ENCODE measurements at regions not wholly inside any gene's neighbourhood (a gene's known extent, or its start where the extent isn't known, plus 50 kb on each side); places are given as distances from the start of the nearest gene placed in this dataset.

DNA sequence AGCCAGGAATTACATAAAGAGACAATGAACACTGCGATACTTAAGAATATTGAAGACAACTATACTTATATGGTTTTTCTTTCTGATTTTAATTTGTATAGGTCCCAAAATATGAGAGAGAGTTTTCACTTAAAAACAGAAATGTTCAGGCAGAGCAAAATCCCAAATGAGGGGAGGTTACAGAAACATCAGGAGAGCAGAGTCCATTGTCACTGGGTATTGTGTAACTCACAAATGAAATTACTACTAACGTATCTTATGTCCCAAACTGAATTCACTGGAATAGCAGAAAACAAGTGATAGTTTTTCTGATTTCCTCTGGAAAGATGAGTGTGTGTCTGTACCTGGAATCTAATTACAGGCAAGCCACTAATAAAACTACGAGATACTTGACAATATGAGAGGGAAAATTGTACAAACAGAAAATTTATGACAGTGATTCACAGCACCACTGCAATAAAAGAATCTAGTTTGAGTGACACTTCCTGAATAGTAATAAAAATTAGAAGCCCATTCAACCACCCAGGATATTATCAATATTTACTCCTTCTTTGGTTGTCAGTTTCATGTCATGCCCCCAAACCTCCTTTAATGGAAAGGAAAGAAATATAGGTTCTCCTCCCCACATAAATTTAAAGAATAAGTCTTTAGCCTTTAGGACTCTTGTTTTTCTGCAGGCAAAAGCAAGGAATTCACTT lies 522.6 kb downstream of the ADGRL2 start:
- DNase-seq (no peak), ATAC-seq (no peak)
- intact Hi-C loops (cut with micrococcal nuclease): no loop called here

DNA sequence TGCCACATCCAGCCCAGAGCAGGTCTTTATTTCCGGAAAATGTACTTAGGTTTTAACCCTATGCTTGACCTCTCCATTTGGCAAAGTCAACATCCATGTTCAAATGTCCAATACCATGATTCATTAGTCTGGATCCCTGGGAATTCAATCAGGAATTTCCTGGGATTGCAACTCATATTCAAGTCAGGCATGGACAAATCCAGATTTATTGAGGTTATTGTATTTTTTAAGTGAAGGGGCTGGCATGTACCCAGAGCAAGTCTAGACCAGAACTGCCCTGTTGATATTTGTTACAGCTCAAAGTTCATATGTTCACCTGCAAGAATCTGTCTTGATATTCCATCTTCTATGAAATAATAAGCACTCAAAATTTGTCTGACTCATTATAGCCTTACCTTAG lies 521.1 kb downstream of the ADGRL2 start:
- DNase-seq (no peak), ATAC-seq (no peak)
- intact Hi-C loops (cut with micrococcal nuclease): no loop called here

DNA sequence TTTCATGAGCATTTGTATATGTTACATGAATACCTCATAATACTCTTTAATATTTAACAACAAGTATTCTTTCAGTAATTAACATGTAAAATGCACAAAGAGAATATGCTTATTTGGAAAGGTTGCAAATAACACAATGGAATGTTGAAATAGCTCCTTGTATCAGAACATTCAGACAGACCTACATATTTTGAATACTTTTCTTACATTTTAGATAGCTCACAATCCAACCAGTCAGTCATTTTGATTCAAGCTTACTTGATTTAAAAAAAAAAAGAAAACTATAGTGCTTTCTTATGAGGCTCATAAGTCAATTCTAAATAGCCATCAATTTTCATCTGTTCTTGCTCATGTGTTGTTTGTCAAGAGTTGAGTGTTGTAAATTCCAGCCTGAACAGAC lies 518.8 kb downstream of the ADGRL2 start:
- no peak for DNase-seq
- intact Hi-C loops (cut with micrococcal nuclease): no loop called here
- no peak for ATAC-seq

DNA sequence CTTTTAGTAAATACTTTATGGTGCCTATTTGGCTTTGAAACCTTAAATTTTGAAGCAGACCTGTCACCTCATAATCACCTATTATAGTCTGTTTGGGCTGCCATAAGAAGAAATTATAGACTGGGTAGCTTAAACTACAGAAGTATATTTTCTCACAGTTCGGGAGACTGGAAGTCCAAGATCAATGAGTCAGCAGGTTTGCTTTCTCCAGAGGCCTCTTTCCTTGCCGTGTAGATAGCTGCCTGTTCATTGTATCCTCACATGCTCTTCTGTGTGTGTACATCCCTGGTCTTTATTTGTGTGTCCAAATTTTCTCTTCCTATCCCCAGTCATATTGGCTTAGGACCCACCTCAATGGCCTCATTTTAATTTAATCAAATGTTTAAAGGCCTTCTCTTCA lies 518.2 kb downstream of the ADGRL2 start:
- intact Hi-C loops (cut with micrococcal nuclease): no loop called here
- ATAC-seq (no peak), DNase-seq (no peak)

DNA sequence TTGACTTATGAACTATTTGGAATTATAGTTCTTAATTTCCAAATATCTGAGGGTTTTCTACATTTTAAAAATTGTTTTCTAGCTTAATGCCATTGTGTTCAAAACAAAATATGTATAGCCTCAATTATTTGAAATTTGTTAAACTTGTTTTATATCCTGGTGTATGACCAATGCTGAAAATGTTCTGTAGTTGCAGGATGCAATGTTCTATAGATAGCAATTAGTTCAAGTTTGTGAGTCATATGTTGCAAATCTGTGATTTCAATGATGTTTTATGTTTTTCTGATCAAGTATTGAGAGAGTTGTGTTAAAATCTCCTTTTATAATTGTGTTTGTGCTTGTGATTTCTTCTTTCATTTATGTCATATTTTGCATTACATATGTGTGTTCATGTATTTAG lies 517.5 kb downstream of the ADGRL2 start:
- no peak for ATAC-seq
- intact Hi-C loops (cut with micrococcal nuclease): no loop called here
- no peak for DNase-seq

DNA sequence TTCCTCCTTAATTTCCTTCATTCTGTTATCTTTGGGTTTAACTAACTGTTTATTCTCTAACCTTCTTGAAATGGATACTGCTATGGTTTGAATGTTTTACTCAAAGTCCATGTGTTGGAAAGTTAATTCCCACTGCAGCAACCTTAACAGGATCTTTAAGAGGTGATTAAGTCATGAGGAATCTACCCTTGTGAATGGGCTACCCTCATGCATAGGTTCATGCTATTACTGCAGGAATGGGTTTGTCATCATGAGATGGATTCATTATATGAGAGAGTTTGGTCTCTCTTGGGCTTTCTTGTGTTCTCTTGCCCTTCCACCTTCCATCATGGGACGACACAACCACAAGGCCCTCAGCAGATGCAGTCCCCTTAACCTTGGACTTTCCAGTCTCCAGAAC lies 516.9 kb downstream of the ADGRL2 start:
- intact Hi-C loops (cut with micrococcal nuclease): no loop called here
- ATAC-seq: no peak
- DNase-seq: no peak

DNA sequence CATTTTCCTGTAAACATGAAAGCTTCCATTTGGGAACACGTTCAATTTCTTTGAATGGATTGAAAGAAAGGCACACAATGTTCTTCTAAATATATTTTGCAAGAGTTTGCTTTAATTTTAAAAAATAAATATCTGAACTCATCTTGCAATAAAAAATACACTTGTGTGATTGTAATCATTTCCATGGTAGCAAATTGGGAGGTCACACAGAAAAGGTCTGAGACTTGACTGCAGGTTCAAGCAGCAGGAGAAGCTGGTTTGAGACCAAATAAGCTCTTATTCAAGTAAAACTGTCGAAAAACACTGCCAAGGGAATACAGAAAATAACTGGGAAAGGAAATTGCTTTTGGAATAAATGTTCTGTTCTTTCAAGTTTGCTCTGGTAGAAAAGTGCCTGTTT lies 498.9 kb downstream of the ADGRL2 start:
- intact Hi-C loops (cut with micrococcal nuclease): no loop called here
- no peak for DNase-seq
- ATAC-seq: peak; percentile 30

DNA sequence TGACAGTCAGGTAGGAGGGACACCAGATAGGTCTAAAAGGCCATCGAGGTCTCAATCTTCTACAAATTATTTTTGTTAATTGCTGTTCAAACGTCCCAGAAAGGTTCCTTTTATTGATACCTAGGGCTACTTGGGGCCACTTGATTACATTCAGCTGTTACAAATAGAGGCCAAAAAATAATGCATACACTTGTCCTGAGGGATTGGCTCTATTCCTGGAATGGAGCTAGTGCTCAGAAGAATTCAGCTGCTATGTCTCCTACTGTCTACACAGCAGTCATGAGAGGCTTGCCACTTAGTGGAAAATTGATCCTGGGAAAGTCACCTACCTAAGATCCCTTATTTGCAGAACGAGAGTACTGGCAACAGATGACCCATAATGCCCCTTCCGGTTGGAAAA lies 498.3 kb downstream of the ADGRL2 start:
- ATAC-seq (no peak), DNase-seq (no peak)
- intact Hi-C loops (cut with micrococcal nuclease): no loop called here

DNA sequence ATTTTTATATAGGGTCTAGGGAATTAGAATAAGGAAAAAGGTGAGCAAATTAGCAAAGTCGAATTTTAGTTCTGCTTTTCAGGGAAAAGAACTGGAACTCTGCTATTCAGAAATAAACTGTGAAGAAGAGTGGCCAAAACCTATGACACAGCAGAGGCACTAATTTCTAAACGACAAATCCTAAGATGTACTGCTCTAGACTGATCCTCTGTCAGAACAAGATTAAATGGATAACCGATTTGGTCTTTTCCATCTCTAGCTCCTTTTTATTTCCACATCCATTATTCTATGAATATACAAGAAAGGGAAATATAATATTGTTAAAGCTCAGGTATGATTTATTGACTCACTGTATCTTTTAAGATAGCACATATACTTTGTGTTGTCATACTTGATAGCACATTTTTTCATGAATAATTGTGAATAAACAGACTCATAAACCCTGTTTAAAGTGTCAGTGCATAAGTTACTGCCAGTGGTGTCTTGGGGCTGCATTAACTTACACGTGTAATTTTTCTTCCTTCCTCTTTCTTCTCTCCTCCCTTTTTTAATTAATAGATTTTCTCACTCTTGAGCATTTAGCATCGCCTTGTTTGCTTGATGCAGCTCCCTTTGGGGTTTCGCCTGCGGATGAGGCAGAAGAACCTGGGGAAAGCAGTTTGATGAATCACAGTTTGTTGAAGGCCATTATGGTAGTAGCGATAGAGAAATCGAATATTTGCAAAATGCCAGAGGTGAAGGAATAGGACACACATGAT lies 496.6 kb downstream of the ADGRL2 start:
- DNase-seq (no peak), ATAC-seq (no peak)
- intact Hi-C loops (cut with micrococcal nuclease): no loop called here

DNA sequence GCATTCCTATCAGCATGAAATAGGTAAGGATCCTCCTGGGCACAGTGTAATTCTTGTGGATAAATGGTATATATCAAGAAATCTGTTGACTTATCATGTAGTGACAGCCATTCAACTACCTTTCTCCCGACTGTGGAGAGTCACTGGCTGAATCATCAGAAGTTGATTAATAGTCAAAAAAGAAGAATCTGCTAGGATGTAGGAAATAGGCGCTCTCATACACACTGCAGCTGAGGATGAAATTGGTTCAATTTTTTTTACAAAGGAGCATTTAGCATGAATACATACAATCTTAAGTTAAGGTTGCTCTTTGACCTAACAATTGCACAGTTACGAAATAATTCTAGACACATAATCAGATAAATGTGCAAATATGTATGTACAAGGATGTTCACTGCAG lies 486.8 kb downstream of the ADGRL2 start:
- intact Hi-C loops (cut with micrococcal nuclease): no loop called here
- DNase-seq: no peak
- no peak for ATAC-seq

DNA sequence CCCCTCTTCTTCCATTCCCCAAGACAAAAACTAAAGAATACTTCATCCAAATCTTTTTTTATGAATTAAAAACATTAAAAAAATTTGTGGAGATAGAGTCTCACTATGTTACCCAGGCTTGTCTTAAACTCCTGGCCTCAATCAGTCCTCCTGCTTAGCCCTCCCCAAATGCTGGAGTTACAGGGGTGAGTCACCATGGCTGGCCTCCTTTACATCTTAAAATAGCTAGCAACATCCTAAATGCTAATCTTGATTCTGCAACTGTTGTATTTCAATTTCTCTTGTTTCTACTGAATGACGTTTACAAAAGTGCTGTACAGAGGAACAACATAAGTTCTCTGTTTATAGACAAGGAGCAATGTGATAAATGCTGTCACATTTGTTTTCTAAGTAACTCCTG lies 483.5 kb downstream of the ADGRL2 start:
- ATAC-seq: no peak
- DNase-seq: no peak
- intact Hi-C loops (cut with micrococcal nuclease): no loop called here

DNA sequence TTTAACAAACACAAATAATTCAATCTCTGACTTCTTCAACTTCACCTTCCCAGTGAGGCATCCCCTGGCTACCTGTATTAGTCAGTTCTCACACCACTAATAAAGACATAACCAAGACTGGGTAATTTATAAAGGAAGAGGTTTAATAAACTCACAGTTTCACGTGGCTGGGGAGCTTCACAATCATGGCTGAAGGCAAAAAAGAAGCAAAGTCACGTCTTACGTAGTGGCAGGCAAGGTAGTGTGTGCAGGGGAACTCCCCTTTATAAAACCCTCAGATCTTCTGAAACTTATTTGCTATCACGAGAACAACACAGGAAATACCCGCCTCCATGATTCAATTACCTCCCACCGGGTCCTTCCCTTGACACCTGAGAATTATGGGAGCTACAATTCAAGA lies 478.5 kb downstream of the ADGRL2 start:
- DNase-seq (no peak), ATAC-seq (no peak)
- intact Hi-C loops (cut with micrococcal nuclease): no loop called here

DNA sequence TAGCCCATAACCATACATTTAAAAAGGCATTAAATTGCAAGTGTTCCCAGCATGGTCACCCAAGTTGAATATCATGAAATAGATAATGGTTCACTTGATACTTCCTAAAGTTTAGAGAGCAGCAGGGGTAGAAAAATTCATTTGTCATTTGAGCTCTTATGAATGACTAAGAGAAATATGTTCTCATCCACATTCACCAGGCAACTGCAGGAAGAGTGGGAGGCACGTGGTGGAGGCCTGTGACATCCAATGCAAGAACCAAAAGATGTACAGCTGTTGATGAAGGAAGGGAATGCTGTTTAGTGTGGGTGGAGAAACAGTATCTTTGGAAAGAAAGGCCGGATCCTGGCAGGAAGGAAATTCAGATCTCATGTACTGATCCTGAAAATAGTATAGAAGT lies 473.1 kb downstream of the ADGRL2 start:
- intact Hi-C loops (cut with micrococcal nuclease): no loop called here
- no peak for DNase-seq
- ATAC-seq: no peak

DNA sequence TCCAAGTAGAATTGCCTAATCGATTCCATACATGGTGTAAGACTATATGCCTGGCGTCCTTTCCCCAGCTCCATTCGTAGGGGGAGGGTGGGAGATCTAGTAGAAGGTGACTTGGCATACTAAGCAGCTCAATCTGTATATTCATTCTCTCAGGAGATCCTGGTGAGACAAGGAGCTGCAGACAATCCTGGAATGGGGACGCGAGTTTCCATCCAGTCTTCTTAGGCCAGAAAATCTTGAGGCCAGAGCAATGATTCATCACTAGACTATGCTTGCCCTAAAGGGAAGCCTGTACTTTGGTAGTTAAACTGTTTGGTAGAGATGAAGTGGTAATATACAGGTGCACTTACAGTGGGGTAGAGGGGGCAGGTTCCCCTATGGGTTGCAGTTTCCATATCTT lies 468.7 kb downstream of the ADGRL2 start:
- ATAC-seq (no peak), DNase-seq (no peak)
- intact Hi-C loops (cut with micrococcal nuclease): no loop called here

DNA sequence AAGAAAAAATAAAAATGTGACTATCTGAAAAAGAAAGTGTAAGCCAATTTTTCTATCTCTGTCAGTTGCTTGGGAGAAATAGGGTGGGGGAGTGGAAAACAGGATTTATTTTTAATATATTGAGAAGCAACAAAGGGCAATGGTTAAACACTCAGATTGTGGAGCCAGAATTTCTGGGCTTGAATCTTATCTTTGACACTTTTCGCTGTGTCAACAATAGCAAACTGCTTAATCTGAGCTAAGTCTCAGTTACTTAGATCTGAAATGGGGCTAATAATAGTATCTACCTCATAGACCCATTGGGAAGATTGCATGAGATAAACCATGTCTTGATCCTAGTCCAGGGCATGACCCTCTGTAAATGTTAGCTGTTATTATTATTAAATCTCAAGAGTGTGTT lies 468.1 kb downstream of the ADGRL2 start:
- intact Hi-C loops (cut with micrococcal nuclease): no loop called here
- DNase-seq (no peak), ATAC-seq (no peak)

DNA sequence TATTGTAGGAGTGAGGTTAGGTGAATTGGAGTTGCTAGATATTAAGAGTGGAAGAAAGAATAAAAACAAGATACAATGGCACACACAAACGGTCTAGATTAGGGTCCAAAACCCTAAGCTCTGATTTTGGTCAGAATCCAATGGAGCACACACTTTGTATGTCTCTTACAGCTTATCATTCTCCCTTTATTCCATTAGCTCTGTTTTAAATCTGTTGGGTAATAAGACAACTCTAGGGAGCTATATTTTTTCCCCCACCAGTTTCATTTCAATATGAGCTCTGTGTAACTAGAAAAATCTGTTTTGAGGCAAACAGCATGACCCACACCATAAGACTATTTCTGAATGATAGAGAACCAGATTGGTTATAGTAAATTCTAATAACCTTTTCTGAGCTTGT lies 465.6 kb downstream of the ADGRL2 start:
- intact Hi-C loops (cut with micrococcal nuclease): no loop called here
- DNase-seq: no peak
- ATAC-seq: no peak

DNA sequence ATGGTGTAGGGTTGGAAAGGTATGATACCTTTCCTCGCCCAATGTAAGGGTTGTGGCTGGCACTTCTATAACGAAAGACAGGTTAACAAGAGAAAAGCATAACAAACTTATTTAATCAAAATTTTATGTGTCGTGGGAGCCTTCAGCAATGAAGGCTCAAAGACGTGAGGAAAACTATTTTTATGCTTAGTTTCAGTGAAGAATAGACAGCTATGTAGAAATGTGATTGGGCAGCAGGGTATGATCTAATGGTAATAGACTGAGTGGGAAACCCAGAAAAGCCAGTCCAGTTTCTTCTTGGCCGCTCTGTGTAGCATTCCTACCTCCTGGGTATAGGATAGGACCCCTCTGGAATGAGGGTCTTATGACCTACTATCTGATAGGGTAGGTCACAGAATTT lies 464.7 kb downstream of the ADGRL2 start:
- intact Hi-C loops (cut with micrococcal nuclease): no loop called here
- ATAC-seq: no peak
- DNase-seq: no peak

DNA sequence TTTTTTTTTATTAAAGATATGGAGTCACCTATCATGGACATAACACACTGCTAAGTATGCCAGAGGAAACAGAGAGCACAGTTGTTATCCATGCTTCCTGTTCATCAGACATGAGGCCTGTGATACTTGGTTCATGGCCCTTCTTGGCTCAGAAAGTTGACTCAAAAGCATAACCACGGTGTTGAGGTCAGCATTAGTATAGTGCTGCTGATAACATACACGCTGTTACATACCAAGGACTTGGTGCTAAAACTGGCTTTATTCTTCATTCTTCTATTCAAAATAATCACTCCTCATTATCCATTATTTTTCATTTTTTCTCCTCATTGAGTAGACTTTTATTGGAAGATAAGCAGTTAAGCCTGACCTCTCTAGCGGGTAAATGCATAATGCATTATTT lies 464.1 kb downstream of the ADGRL2 start:
- intact Hi-C loops (cut with micrococcal nuclease): no loop called here
- ATAC-seq: no peak
- DNase-seq: no peak

DNA sequence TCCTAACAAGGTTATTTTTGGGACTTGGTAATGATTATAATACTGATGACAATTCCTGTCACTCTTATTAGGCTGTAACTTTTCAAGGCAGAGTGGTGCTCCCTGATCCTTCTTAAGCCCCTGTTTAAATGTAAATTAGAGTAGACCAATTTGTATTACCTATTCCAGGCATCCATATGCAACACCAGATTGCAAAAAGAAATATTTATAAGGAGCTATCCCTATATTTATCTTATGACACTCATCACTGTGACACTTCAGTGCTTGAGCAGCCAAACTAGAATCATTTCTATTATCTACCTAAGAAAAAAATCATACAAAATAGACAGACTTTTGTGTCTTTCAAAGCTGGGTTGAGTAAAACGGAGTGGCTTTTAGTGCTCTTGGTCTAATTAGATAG lies 462.7 kb downstream of the ADGRL2 start:
- ATAC-seq (no peak), DNase-seq (no peak)
- intact Hi-C loops (cut with micrococcal nuclease): no loop called here

DNA sequence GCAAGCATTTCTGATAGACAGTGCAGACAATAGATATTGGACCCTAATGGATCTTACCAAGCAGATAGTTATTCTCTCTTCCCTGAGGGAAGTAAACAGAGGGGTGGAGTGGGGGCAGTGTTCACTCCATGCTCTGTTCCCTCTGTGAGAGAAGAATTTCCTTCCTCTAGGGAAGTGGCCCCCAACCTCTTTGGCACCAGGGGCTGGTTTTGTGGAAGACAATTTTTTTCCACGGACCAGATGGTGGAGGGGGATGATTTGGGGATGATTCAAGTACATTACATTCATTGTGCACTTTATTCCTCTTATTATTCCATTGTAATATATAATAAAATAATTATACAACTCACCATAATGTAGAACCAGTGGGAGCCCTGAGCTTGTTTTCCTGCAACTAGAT lies 459.9 kb downstream of the ADGRL2 start:
- ATAC-seq: no peak
- DNase-seq: no peak
- intact Hi-C loops (cut with micrococcal nuclease): no loop called here

DNA sequence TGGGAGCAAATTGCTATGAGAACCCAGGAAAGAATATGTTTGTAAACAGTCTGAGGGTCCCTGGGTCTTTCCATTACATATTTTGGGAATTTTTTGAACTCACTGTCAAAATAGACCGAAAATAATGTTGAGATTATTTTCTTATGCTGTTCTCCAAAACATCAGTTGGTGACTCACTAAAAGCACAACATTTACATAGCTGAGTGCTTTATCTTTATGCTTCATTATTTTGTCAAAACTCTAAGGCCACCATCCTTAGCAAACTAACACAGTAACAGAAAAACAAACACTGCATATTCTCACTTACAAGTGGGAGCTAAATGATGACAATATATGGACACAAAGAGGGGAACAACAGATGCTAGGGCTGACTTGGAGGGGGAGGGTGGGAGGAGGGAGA lies 459.3 kb downstream of the ADGRL2 start:
- DNase-seq: no peak
- intact Hi-C loops (cut with micrococcal nuclease): no loop called here
- ATAC-seq: no peak
